Progenitor cell of endocrine pancreas (in vitro differentiated cells): ENCODE measurements at regions not wholly inside any gene's neighbourhood (a gene's known extent, or its start where the extent isn't known, plus 50 kb on each side); places are given as distances from the start of the nearest gene placed in this dataset.

Experiments
- DNase-seq: peaks from one replicate; pipeline ENCODE4 v3.0.0; 2021; ENCODE audit warnings: low spot score; ENCODE audit not compliant: unreplicated experiment
- H3K27ac Mint-ChIP-seq: 2 replicates; pipeline ENCODE4 v1.8.0; 2021; ENCODE audit warnings: mild to moderate bottlenecking, moderate library complexity, mixed read lengths
- H3K27me3 Mint-ChIP-seq: 2 replicates; pipeline ENCODE4 v1.8.0; 2021; ENCODE audit warnings: mixed read lengths
- H3K36me3 Mint-ChIP-seq: 2 replicates; pipeline ENCODE4 v1.8.0; 2022; ENCODE audit warnings: mixed read lengths; ENCODE audit not compliant: insufficient read depth
- H3K4me1 Mint-ChIP-seq: 2 replicates; pipeline ENCODE4 v1.8.0; 2021; ENCODE audit warnings: low read depth, mixed read lengths
- H3K4me3 Mint-ChIP-seq: 2 replicates; pipeline ENCODE4 v1.8.0; 2021; ENCODE audit warnings: low read depth, mild to moderate bottlenecking, moderate library complexity, mixed read lengths
- H3K9me3 Mint-ChIP-seq: 2 replicates; pipeline ENCODE4 v1.8.0; 2021; ENCODE audit warnings: low read depth, mixed read lengths
- CTCF ChIP-seq: fragments of 200-600 bp; sonication (generic); IDR thresholded peaks from one replicate; pipeline ENCODE4 v1.5.0; 2021; ENCODE audit warnings: antibody characterized with exemption, mild to moderate bottlenecking; ENCODE audit not compliant: unreplicated experiment

GRCh38 chr11:134517621-134518293 lies 105.7 kb upstream of the B3GAT1 start:
- no peak overlapping the region for H3K4me3 Mint-ChIP-seq
- TF ChIP-seq CTCF: no peak
- peaks cover 28% of the 10 kb centered on the region for H3K4me1 Mint-ChIP-seq
- no peaks in the 10 kb centered on the region for H3K9me3 Mint-ChIP-seq
- H3K27ac Mint-ChIP-seq: no peak overlapping the region
- DNase-seq: no peak
- H3K27me3 Mint-ChIP-seq: peaks cover 50% of the 10 kb centered on the region
- H3K36me3 Mint-ChIP-seq: no peaks in the 10 kb centered on the region

GRCh38 chr11:134517115-134517514 lies 105.1 kb upstream of the B3GAT1 start:
- no peak for TF ChIP-seq CTCF

GRCh38 chr11:134516529-134516928 lies 104.5 kb upstream of the B3GAT1 start:
- H3K4me1 Mint-ChIP-seq: peaks cover 21% of the 10 kb centered on the region
- H3K36me3 Mint-ChIP-seq: no peaks in the 10 kb centered on the region
- DNase-seq: no peak
- no peak overlapping the region for H3K27ac Mint-ChIP-seq
- TF ChIP-seq CTCF: no peak
- H3K27me3 Mint-ChIP-seq: peaks cover 55% of the 10 kb centered on the region
- H3K9me3 Mint-ChIP-seq: no peaks in the 10 kb centered on the region
- no peak overlapping the region for H3K4me3 Mint-ChIP-seq

More at GRCh38 chr11:134517115-134517514, 105.1 kb upstream of the B3GAT1 start:
- H3K36me3 Mint-ChIP-seq: no peaks in the 10 kb centered on the region
- H3K9me3 Mint-ChIP-seq: no peaks in the 10 kb centered on the region
- no peak overlapping the region for H3K4me3 Mint-ChIP-seq
- DNase-seq: no peak
- H3K27me3 Mint-ChIP-seq: peaks cover 52% of the 10 kb centered on the region
- peaks cover 21% of the 10 kb centered on the region for H3K4me1 Mint-ChIP-seq
- no peak overlapping the region for H3K27ac Mint-ChIP-seq

- Mint-ChIP-seq H3K27ac (no peak overlapping the region), H3K4me3 (no peak overlapping the region), H3K36me3 (no peaks in the 10 kb centered on the region), H3K27me3 (peaks cover 61% of the 10 kb centered on the region), H3K9me3 (no peaks in the 10 kb centered on the region), H3K4me1 (peaks cover 21% of the 10 kb centered on the region)
- TF ChIP-seq CTCF: no peak
- DNase-seq: no peak
Observed at GRCh38 chr11:134515081-134515960, 103.3 kb upstream of the B3GAT1 start.

- H3K27ac Mint-ChIP-seq: peak overlapping the region; percentile 36
- no peak for TF ChIP-seq CTCF
- H3K36me3 Mint-ChIP-seq: no peaks in the 10 kb centered on the region
- H3K27me3 Mint-ChIP-seq: peaks cover 55% of the 10 kb centered on the region
- H3K4me1 Mint-ChIP-seq: peaks cover 21% of the 10 kb centered on the region
- DNase-seq: no peak
- H3K9me3 Mint-ChIP-seq: no peaks in the 10 kb centered on the region
- no peak overlapping the region for H3K4me3 Mint-ChIP-seq
Observed at GRCh38 chr11:134514354-134514951, 102.4 kb upstream of the B3GAT1 start.
